HG02678 (cell line): ENCODE measurements at regions not wholly inside any gene's neighbourhood (a gene's known extent, or its start where the extent isn't known, plus 50 kb on each side); places are given as distances from the start of the nearest gene placed in this dataset.

Source experiments
- ATAC-seq: cut with Tn5 transposase; IDR thresholded peaks from one replicate; pipeline ENCODE4 v1.9.1; 2021; ENCODE audit warnings: mild to moderate bottlenecking, moderate library complexity; ENCODE audit not compliant: unreplicated experiment

- no peak for ATAC-seq
These were observed 51.1 kb upstream of the BEGAIN start for GRCh38 chr14:100638211-100638855.

DNA sequence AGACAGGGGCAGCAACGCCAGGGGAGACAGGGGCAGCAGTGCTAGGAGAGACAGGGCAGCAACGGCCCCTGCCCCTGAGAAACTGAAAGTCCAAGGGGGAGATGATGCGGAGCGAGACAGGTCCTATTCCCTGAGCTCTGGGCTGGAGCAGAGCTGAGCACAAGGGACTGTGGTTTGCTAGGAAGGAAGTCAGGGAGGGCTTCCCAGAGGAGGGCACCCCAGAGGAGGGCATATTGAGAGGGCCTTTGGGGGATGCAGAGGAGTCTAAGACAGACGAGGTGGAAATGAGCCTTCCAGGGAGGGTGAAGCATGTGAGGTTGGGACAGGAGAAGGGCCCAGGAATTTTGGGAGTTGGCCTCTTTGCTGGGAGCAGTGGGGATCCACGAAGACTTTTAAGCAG lies 52.1 kb upstream of the BEGAIN start:
- ATAC-seq = no peak

DNA sequence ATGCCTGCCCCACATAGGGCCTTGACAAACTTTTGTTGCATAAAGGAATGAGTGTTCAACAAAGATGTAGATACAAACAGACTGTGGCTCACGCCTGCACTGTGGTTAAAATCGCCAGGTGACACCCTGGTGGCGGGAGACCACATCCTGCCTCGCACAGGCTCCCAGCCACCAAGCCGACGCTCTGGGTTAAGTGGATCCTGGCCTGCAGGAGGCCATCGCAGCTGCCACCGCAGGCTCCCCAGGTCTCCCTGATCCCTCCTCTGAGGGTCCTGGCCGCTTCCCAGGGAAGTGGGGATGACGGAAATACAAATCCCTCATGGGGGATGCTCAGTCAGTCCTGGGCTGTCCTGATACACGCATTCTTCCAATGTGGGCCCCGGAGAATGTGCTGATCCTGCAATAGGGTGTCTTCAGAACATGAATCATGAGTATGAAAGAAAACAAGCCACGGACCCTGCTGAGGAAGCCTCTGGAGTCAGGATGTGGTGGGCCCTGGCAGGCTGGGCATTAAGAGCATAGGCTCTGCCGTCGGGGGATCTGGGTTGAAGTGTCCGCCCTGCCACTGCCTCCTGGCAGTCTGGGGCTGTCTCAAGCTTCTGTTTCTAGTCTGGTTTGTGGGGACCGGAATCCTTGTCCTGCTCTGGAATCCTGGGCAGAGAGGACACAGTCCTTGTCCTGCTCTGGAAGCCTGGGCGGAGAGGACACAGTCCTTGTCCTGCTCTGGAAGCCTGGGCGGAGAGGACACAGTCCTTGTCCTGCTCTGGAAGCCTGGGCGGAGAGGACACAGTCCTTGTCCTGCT lies 53.5 kb upstream of the BEGAIN start:
- ATAC-seq = peak; percentile 97

- ATAC-seq = no peak
These were observed 54.1 kb upstream of the BEGAIN start for GRCh38 chr14:100641274-100641860.

DNA sequence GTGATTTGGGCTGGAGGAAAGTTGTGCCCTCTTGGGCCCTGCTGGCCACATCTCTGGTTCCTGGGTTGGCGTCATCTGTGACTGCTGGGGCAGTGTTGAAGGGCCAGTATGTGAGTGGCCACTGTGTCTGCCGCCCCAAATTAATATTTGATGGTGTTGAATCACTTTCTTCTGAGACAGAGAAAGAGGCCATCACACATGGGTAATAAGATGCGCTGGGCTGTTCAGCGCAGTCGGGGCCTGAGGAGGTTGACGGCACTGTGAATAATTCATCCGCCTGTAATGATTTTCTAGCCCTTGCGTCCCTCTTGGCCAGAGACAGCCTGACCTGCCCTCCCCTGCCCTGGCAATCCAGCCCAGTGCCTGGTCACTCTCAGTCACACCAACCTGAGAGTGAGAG lies 56.2 kb upstream of the BEGAIN start:
- ATAC-seq = no peak

GRCh38 chr14:100644383-100644782 lies 57.2 kb upstream of the BEGAIN start:
- ATAC-seq = no peak

GRCh38 chr14:100644784-100645183 lies 57.6 kb upstream of the BEGAIN start:
- ATAC-seq = no peak

DNA sequence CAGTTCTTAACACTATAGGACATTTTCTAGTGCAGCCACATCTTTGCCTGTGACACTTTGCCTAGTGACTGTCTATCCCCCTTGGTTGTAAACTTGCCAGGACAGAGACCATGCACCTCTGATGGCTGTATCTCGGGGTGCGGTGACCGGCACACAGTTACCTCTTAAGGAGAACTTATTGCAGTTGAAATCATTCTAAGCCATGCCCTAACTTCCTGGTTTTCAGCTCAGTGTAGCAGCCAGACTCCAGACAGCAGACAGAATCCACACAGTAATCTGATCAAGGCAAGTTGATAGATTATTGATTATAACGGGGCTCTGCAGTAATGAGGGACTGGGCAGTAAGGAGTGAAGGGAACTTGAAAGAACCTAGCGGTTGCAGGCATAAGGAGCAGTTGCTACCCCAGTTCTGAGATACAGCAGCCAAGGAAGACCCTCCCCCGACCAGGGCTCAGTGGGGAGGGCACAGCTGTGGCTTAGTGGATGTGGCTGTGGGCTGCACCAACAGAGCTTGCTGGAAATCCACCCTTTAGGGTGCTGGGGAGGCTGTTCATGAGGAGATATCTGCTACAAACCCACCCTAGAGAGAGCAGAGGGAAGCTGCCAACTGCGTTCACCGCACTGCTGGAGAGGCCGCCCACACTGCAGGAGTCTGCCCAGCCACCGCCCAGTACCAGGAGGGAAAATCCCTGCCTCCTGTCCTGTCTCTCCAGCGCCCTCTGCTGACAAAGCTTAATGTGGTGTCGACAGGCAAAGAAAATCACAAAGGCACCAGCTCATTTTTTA lies 58.2 kb upstream of the BEGAIN start:
- ATAC-seq = no peak

DNA sequence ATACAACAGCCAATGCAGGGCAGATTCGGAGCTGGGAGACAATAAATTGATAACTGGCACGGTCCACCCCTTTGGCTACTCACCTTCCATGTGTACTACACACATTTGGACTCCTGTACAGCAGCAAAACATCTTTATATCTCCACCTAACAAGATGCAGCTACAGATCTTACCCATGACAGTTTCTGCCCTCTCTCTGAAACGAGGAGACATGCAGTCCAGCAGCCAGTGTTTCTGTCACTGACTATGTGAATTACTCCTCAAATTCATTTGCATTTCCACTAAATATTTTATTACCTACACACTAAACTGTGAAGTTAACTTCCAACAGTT lies 58.7 kb upstream of the BEGAIN start:
- no peak for ATAC-seq

DNA sequence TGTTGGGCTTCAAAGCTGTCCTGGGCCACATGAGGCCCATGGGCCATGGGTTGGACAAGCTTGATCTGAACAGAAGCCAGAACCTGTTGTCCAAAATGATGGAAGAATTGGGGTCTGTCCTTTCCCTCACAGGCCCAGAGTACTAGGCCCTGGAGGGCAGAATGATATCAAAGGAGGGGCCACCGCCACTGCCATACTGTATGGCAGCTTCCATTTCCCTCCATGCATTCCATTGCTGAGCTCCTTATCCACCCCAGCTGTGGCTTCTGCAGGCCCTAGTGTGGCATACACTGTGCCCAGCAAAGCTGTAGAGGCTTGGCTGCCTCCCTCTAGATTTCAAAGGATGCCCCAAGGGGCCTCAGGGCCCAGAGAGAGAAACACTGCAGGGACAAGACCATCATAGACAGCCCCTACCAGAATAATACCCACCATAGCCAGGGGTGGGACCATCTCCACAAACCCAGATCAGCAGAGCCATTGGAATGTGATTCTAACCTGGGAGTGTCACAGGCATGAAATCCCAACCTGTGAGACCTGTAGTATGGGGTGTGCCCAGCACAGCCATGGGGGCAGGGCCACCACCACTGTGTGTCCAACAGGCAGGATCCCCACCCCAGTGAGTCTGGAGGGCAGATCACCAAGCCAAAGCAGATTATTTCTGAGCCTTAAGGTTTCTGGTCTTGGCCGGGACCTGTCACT lies 61.4 kb upstream of the BEGAIN start:
- no peak for ATAC-seq

- ATAC-seq = no peak
These were observed 61.9 kb upstream of the BEGAIN start for GRCh38 chr14:100649173-100649519.

- ATAC-seq = no peak
These were observed 64.8 kb upstream of the BEGAIN start for GRCh38 chr14:100651999-100652508.

GRCh38 chr14:100652744-100653143 lies 65.5 kb upstream of the BEGAIN start:
- ATAC-seq = no peak

DNA sequence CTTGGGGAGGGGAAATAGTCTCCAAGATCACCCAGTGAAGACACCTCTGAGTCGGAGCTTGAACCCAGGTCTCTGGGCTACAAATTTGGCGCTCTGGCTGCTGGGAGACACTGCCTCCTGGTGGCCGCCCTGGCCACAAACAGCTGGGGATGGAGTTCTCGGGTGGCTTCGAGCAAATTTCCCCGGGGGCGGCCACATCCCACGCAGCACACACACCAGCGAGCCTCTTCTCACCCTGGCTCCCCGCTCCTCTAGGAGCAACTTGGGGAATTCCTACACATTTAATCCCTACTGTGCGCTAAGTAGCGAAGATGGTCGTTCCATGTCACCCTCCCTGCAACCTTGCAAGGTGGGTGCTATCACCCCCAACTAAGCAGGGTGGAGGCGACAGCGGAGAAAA lies 66.2 kb upstream of the BEGAIN start:
- ATAC-seq = no peak

- ATAC-seq = no peak
These were observed 67.0 kb upstream of the BEGAIN start for GRCh38 chr14:100654025-100654813.

GRCh38 chr14:100654814-100655740 lies 67.9 kb upstream of the BEGAIN start:
- ATAC-seq = no peak

GRCh38 chr14:100655741-100656085 lies 68.5 kb upstream of the BEGAIN start:
- ATAC-seq = no peak

DNA sequence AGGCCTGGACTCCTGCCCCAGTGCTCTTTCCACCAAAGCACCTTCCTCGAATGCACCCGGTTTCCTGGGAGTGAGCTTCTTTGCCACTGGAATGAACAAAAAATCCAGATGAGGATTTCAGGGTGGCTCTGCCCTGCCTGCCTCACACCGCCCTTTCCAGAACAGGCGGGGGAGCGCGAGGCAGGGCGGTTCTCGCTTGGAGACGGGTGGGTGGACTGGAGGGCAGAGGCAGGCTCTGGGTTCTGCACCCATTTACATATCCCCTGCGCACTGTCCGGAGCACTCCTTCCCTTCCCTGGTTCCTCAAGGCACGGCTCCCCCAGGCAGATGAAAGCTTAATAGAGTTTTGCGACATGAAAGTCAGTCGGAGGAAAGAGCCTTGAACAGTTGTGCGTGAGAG lies 69.7 kb upstream of the DLK1 start:
- ATAC-seq = no peak

GRCh38 chr14:100657780-100658179 lies 68.9 kb upstream of the DLK1 start:
- ATAC-seq = no peak
